ENCODE measurements at regions not wholly inside any gene's neighbourhood (a gene's known extent, or its start where the extent isn't known, plus 50 kb on each side); places are given as distances from the start of the nearest gene placed in this dataset.

DNA sequence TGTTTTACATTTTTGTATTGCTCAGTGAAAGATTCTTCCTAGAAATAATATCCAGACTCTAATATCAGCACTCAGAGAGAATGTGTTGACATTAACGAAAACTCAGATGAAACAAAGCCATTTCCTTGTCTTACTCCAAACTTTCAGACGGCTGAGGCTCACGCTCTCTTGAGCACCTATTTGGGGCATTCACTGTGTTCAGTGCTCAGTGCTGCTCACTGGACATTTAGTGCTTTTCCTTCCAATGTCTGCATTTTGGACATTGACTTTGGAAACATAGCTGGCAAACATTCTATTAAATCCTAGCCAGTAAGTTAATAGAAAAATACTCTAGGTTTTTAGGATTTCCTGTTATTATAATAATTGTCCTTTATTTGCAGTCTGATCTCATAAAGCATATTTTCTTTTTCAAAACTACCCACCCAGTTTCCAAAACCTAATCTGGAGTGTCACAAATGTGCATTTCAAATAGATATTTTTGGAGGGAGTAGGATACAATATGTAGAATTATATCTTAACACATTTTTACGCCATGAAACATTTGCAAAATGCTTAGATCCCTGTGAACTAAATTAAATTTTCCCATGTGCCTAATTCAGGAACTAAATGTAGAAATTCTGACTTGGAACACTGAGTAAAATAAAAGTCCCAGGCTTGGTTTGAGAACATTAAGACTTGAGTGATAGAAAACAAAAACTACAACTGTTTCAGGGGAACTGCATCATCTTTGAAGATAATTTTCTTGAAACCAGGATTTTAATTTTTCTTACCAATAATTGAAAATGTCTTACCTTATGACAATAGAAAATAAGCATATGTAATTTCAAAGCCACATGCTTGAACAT is 91.7 kb upstream of the B3GAT2 start:
- TF ChIP-seq, protein P1, sequence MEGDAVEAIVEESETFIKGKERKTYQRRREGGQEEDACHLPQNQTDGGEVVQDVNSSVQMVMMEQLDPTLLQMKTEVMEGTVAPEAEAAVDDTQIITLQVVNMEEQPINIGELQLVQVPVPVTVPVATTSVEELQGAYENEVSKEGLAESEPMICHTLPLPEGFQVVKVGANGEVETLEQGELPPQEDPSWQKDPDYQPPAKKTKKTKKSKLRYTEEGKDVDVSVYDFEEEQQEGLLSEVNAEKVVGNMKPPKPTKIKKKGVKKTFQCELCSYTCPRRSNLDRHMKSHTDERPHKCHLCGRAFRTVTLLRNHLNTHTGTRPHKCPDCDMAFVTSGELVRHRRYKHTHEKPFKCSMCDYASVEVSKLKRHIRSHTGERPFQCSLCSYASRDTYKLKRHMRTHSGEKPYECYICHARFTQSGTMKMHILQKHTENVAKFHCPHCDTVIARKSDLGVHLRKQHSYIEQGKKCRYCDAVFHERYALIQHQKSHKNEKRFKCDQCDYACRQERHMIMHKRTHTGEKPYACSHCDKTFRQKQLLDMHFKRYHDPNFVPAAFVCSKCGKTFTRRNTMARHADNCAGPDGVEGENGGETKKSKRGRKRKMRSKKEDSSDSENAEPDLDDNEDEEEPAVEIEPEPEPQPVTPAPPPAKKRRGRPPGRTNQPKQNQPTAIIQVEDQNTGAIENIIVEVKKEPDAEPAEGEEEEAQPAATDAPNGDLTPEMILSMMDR (IDR thresholded peaks at IDR 0.05 in 4 of 5, conservative IDR thresholded peaks at IDR 0.05 in 1 of 5): no peak
- no peak for TF ChIP-seq POLR2A (IDR thresholded peaks at IDR 0.05)
